ENCODE measurements at regions not wholly inside any gene's neighbourhood (a gene's known extent, or its start where the extent isn't known, plus 50 kb on each side); places are given as distances from the start of the nearest gene placed in this dataset.

GRCh38 chr5:173499471-173500212 lies 116.8 kb downstream of the BOD1 start (continued):
- TF ChIP-seq CHD7 (IDR thresholded peaks at IDR 0.05; ENCODE audit: insufficient replicate concordance, low read length) (no peak), SP2 (IDR thresholded peaks at IDR 0.05; ENCODE audit: low read length) (no peak), CHD1 (IDR thresholded peaks at IDR 0.05; ENCODE audit: low read depth, low read length) (no peak), SP4 (IDR thresholded peaks at IDR 0.05; ENCODE audit: low read length) (no peak), SRF (IDR thresholded peaks at IDR 0.05; ENCODE audit: low read depth, low read length) (no peak), TCF12 (IDR thresholded peaks at IDR 0.05; ENCODE audit: low read depth, low read length) (no peak), SUZ12 (IDR thresholded peaks at IDR 0.05; ENCODE audit: low read length) (no peak), KDM5A (IDR thresholded peaks at IDR 0.05; ENCODE audit: low read length) (no peak), TAF1 (IDR thresholded peaks at IDR 0.05; ENCODE audit: low read depth, low read length) (no peak), KDM4A (IDR thresholded peaks at IDR 0.05; ENCODE audit: low read depth, low read length, severe bottlenecking) (no peak), BACH1 (IDR thresholded peaks at IDR 0.05; ENCODE audit: low read length) (no peak), FOSL1 (IDR thresholded peaks at IDR 0.05; ENCODE audit: insufficient read depth, low read depth, low read length) (no peak)

All from H1 (cell line).